Medulla oblongata (tissue), 1 donor: ENCODE measurements at regions not wholly inside any gene's neighbourhood (a gene's known extent, or its start where the extent isn't known, plus 50 kb on each side); places are given as distances from the start of the nearest gene placed in this dataset.

ENCODE experiments used
- DNase-seq: peaks from one replicate; pipeline ENCODE4 v3.0.0-alpha.2; 2015; ENCODE audit errors: extremely low spot score

GRCh38 chr5:73291873-73292272 lies 118.9 kb downstream of the TMEM174 start:
- DNase-seq, result no peak

- DNase-seq, result no peak
Observed at GRCh38 chr5:73290242-73290641, 117.2 kb downstream of the TMEM174 start.

DNA sequence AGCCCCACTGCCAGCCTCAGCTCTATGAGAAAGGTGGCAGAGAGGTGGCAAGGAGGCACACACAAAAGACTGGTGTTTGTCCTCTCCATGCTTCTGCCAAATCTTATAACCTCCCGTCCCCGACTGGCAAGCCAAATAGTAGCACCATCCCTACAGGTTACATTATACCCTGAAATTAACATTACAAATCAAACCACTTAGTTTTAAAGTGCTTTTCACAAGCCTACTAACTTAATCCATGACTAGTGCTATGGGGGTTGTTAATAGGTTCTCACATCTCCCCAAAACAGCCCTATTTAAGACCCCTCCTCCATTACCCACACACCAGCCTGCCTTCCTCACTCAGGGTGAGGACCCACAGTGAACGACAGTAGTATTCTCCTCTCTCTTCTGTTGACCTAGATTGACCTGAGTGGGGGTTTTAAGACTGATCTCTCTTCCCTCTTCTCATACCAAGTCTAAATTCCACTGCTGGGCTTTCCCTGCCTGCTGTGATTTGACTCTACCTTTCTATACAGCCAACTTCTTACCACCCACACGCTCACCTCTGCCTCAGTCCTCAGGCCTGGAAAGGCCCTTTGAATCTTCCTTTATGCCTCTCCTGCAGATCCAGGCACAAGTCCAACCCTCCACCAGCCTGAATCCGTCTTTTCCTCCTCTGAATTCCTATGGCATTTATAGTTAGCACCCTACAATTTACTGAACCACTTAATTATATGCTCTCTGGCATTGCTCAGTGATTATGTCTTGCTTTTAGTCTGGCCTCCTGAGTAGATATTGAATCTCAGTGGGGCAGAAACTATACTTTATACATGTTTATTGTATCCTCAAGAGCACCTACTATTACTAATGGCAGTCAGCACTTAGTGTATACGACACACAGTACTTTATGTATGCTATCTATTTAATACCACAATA lies 116.1 kb downstream of the TMEM174 start:
- DNase-seq, result no peak

- DNase-seq, result no peak
Observed at GRCh38 chr5:73286896-73287295, 113.9 kb downstream of the TMEM174 start.

- DNase-seq, result no peak
Observed at GRCh38 chr5:73284985-73285384, 112.0 kb downstream of the TMEM174 start.

DNA sequence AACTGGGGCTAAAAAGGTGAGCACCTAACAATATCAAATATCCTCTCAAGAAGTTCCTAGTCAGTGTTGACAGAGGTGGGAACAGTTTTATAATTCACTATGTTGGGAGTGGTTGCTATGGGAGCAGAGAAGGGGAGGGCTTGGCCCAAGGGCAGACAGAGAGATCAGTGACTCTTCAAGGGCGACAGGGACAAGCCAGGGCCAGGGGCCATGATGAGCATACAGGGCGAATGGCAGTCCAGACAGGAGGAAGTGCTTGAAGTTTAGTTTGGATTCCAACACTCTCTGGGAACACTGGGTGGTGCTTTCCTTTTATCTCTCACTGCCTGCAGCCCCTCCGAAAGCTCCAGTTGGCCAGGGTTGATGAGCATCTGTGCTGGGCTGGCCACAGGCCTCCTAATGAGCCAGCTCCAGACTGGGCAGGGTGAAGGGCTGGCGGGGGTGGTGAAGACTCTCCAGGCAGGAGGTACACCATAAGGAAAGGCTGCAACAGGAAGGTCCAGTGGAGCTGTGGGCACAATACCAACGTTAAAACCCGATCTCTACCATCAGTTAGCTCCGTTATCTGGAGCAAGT lies 111.3 kb downstream of the TMEM174 start:
- no peak for DNase-seq

- DNase-seq, result no peak
Observed at GRCh38 chr5:73282923-73283322, 109.9 kb downstream of the TMEM174 start.

DNA sequence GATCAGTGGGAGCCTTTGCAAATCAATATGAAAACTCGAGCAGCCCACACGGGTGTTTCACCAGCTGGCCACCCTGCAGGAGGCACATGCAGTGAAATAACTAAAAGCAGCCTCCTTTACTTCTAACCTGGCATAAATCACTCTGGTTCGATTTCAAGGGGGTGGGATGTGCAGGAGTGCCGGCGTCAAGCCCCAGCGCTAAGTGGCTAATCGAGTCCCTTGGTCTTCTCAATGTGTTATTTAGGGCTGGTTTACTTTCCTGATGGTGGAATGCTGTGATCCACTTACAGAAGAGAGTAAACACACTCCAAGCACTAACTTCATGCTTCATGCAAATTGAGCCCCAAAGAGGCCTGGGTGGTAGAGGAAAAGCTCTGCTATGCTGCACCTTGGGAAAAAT lies 109.4 kb downstream of the TMEM174 start:
- DNase-seq, result no peak

GRCh38 chr5:73280821-73281746 lies 108.1 kb downstream of the TMEM174 start:
- DNase-seq, result no peak

- no peak for DNase-seq
Observed at GRCh38 chr5:73280386-73280785, 107.4 kb downstream of the TMEM174 start.

DNA sequence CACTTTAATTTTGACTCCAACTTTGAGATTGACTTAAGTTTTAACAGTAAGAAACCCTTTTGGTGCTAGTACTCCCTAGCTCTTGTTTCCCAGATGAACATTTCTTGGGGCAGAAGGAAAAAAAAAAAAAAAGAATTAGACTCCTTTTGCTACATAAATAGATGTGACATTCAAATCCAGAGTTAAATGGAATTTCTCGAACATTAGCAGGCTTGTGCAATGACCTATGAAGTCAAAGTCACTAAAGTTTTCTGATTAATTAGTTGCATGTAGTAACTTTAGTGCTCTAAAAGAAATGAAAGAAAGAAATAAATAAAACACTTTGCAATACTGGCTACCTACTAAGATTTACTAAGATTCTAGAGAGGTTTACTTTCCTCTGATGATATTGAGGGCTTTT lies 106.8 kb downstream of the TMEM174 start:
- no peak for DNase-seq

DNA sequence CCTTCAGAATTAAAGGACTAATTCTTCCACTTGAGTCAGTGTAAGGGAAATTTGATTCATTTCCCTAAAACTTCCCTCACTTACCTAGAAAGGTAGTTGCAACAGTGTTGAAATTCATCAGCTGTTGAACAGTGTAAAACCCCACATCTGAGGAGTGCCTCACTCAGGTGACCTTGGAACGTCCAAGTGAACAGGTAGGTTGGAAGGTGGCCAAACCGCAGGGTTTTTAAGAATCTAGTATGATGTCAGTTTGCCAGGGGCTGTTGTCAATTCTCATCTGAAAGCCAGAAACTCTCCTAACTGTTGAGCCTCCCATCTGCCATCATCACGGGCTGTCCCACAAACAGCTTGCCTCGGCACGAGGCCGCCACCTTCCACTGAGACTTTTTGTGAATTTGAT lies 105.7 kb downstream of the TMEM174 start:
- no peak for DNase-seq

GRCh38 chr5:73274881-73275663 lies 102.1 kb downstream of the TMEM174 start:
- DNase-seq, result peak; percentile 91

DNA sequence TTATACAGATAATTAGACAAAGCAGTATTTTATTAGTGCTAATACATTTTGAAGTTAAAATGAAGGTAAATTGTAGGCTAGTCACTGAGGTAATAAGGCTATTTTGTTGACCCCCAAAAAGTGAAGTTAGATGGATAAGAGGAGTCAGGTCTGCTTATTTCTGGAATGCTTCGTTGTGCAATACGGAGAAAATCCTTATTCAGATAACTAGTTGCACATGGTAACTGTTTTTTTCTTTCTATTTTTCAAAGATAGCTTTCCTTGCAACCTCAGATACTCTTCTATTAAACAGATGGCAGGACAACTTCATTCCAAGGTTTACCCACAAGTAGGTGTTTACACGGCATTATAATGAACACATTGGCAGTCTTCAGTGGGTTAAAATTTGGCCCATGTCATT lies 101.1 kb downstream of the TMEM174 start:
- no peak for DNase-seq

- no peak for DNase-seq
Observed at GRCh38 chr5:73273379-73274050, 100.5 kb downstream of the TMEM174 start.

DNA sequence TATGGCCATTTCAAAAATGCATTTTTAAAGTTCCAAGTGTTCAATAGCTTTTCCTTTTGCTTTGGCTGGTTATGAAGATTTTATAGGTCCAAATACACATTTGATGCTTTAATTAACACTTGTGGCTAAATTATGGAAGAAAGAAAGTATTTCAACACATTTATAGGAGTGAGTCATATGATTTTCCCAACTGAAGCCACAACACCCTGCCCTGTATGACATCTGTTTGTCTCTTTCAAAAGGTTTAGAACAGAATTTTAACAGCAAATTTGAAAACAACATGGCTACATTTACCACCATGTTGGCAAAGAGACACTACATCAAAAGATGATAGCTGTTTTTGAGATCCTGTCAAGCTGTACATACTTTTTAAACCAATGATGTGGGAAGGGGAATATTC lies 99.4 kb downstream of the TMEM174 start:
- DNase-seq, result no peak

DNA sequence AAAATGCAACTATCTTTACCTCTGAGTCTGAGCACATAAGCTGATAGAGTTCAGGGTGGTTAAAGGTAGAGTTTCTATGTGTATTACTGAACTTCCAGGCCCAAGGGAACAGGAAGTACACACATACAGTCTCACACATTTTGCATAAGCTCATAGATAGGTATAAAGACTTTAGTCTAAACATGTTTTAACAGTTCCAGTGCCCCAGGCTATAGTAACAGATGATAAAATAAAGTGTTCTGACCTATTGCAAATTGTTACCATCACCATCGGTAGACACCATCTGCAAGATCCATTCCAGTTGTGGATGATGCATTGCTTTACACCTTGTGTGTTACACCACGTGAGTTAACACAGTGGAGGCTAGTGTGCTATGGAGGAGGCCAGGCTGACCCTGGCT lies 95.8 kb downstream of the TMEM174 start:
- DNase-seq, result no peak

DNA sequence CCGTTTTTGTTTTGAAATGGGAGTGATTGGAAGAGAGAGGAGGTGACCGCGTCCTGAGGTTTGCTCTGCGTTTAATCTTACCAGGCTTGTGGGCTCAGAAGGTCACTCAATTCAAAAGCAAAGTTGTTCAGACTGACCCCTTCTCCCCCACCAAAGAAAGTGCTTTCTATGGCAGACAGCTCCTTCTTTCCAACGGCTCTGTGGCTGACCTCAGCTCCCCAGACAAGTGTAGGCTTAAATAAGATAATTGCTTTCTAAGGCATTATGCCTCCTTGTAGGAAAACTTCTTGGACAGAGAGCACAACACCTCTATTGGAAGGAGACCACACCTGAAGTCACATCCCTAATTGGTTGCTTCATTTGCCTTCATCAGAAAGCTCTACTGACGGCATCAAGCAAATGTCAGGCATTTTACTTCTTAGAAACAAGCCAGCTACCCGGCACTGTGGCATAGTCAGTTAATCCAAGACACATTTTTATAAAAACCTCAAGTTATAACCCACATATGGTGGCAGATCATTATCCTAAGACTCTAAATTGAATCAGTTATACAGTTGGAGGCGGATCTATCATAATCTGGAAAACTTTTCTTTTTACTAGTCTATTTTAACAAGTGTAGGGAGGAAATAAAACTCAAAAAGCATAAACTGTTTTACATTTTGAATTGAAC lies 94.9 kb downstream of the TMEM174 start:
- DNase-seq, result no peak

- peak; percentile 29 for DNase-seq
Observed at GRCh38 chr5:73266925-73267765, 94.2 kb downstream of the TMEM174 start.
